ENCODE measurements at regions not wholly inside any gene's neighbourhood (a gene's known extent, or its start where the extent isn't known, plus 50 kb on each side); places are given as distances from the start of the nearest gene placed in this dataset.

DNA sequence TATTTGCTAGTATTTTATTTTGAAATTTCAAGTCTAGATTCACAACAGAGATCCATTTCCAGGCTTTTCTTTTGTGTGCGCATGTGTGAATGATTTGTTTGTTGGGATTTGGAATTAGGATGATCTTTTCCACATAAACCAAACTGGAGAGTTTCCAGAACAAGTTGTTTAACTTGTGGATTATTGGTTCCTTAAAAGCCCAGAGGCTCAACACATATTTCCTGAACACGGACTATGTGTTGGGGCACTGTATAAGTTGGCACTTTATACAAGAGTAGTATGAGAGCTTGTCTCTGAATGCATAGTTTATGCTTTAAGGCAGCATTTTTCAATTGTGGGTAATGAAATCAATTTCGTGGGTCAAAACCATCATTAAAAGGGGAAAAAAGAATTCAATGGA is 67.3 kb upstream of the FUT8 start:
- TF ChIP-seq, protein P1, sequence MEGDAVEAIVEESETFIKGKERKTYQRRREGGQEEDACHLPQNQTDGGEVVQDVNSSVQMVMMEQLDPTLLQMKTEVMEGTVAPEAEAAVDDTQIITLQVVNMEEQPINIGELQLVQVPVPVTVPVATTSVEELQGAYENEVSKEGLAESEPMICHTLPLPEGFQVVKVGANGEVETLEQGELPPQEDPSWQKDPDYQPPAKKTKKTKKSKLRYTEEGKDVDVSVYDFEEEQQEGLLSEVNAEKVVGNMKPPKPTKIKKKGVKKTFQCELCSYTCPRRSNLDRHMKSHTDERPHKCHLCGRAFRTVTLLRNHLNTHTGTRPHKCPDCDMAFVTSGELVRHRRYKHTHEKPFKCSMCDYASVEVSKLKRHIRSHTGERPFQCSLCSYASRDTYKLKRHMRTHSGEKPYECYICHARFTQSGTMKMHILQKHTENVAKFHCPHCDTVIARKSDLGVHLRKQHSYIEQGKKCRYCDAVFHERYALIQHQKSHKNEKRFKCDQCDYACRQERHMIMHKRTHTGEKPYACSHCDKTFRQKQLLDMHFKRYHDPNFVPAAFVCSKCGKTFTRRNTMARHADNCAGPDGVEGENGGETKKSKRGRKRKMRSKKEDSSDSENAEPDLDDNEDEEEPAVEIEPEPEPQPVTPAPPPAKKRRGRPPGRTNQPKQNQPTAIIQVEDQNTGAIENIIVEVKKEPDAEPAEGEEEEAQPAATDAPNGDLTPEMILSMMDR (IDR thresholded peaks at IDR 0.05; ENCODE audit: borderline replicate concordance, extremely low read depth, low read length, poor library complexity, severe bottlenecking), result no peak
- no peak for TF ChIP-seq EZH2 (IDR thresholded peaks at IDR 0.05; ENCODE audit: borderline replicate concordance, low read depth, low read length, severe bottlenecking)

Measured in DND-41 (cell line).